Keratinocyte (primary cell): ENCODE measurements at regions not wholly inside any gene's neighbourhood (a gene's known extent, or its start where the extent isn't known, plus 50 kb on each side); places are given as distances from the start of the nearest gene placed in this dataset.
A peak's percentile ranks its signal among the peaks of the same experiment; 100 is the strongest.

Experiments used
- DNase-seq: peaks from one replicate; pipeline ENCODE4 v3.0.0-alpha.2; 2011; ENCODE audit warnings: low read depth, missing footprints, low spot score
- FAIRE-seq: peaks from 2 replicates; lab custom pipeline; 2011; peaks lifted over from hg19 to GRCh38; lab: Jason Lieb, UNC
- H2AFZ ChIP-seq: 2 replicates; pipeline ENCODE4 v1.6.0; 2012; ENCODE audit warnings: low read length, control low read depth, inconsistent platforms; ENCODE audit not compliant: control insufficient read depth
- H3K27ac ChIP-seq: 2 replicates; pipeline ENCODE4 v1.5.1; 2011; ENCODE audit warnings: low read length; ENCODE audit not compliant: control insufficient read depth, insufficient read depth
- H3K27me3 ChIP-seq: 3 replicates; pipeline ENCODE4 v1.6.0; 2011; ENCODE audit warnings: low read length; ENCODE audit not compliant: control insufficient read depth, insufficient read depth; ENCODE audit errors: extremely low read depth
- H3K36me3 ChIP-seq, 2 experiments: 2 replicates in 1 of 2; 3 replicates in 1 of 2; pipeline ENCODE4 v1.5.1; 2011; ENCODE audit warnings: low read length in 2 of 2, mild to moderate bottlenecking in 1 of 2; ENCODE audit not compliant: control insufficient read depth in 2 of 2, insufficient read depth in 2 of 2; ENCODE audit errors: extremely low read depth in 1 of 2
- H3K4me1 ChIP-seq: 3 replicates; pipeline ENCODE4 v1.5.1; 2011; ENCODE audit warnings: low read length; ENCODE audit not compliant: control insufficient read depth, insufficient read depth; ENCODE audit errors: extremely low read depth
- H3K4me2 ChIP-seq: 3 replicates; pipeline ENCODE4 v1.6.0; 2011; ENCODE audit warnings: low read depth, low read length; ENCODE audit not compliant: control insufficient read depth, insufficient read depth; ENCODE audit errors: extremely low read depth
- H3K4me3 ChIP-seq, 3 experiments: fragments of 200-600 bp in 1 of 3; sonication (generic) in 1 of 3; 2 replicates in 2 of 3; 3 replicates in 1 of 3; pipeline ENCODE4 v1.5.1; 2011 to 2016; ENCODE audit warnings: low read length in 3 of 3, mild to moderate bottlenecking in 3 of 3, control low read depth in 2 of 3, inconsistent platforms in 1 of 3, low read depth in 1 of 3, mixed read lengths in 1 of 3, mixed run types in 1 of 3, moderate library complexity in 1 of 3; ENCODE audit not compliant: control insufficient read depth in 2 of 3, insufficient read depth in 2 of 3; ENCODE audit errors: extremely low read depth in 1 of 3
- H3K79me2 ChIP-seq: 2 replicates; pipeline ENCODE4 v1.6.0; 2012; ENCODE audit warnings: low read length; ENCODE audit not compliant: control insufficient read depth, insufficient read depth
- H3K9ac ChIP-seq: 3 replicates; pipeline ENCODE4 v1.6.0; 2011; ENCODE audit warnings: low read length; ENCODE audit not compliant: control insufficient read depth, insufficient read depth; ENCODE audit errors: extremely low read depth
- H3K9me1 ChIP-seq: 3 replicates; pipeline ENCODE4 v1.6.0; 2011; ENCODE audit warnings: low read length; ENCODE audit not compliant: control insufficient read depth, insufficient read depth; ENCODE audit errors: extremely low read depth
- H3K9me3 ChIP-seq: 2 replicates; pipeline ENCODE4 v1.5.1; 2012; ENCODE audit warnings: low read depth, low read length; ENCODE audit not compliant: control insufficient read depth
- H4K20me1 ChIP-seq: 3 replicates; pipeline ENCODE4 v1.6.0; 2011; ENCODE audit warnings: low read length; ENCODE audit not compliant: control insufficient read depth, insufficient read depth; ENCODE audit errors: extremely low read depth
- EZH2 ChIP-seq: IDR thresholded peaks from one replicate; pipeline ENCODE4 v1.6.1; 2012; ENCODE audit warnings: inconsistent platforms, mild to moderate bottlenecking, low read length, moderate library complexity
- dilution Hi-C: fragments of 300-500 bp; cut with MboI; formaldehyde crosslinking; loops from one replicate; pipeline ENCODE4 v1.7.0; 2020; ENCODE audit warnings: low sequenced_read_pairs; ENCODE audit not compliant: extremely low pct_ligation_motif_present
- TF ChIP-seq, protein P1 (sequence below), 3 experiments: IDR thresholded peaks in 1 of 3; conservative IDR thresholded peaks in 1 of 3; optimal IDR thresholded peaks in 1 of 3; 2 replicates in 2 of 3; 3 replicates in 1 of 3; pipeline versions ENCODE3 to v1.5.1; 2011; ENCODE audit warnings: low read length in 3 of 3, mild to moderate bottlenecking in 3 of 3, moderate library complexity in 2 of 3, control low read depth in 1 of 3, inconsistent platforms in 1 of 3; ENCODE audit not compliant: insufficient read depth in 2 of 3; ENCODE audit errors: extremely low read depth in 1 of 3

DNA sequence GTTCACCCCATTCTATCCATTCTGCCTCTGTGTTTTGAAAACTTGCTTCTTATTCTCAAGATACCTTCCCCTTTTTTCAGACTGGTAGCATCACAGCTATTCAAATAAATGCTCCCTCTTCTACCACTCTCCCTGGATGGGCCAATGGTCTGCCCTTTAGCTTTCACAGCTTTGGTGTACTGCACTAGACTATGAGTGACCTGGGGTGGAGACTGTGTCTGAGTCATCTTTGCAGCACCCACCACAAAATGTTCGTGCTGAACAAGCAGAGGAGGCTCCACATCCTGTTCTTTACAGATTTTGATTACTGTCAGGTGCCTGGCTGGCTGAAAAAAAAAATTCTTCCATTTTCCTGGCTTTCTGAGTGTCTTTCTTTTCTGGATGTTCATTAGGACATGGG, 1104.1 kb upstream of the TMEM132C start:
- Histone ChIP-seq H3K4me3 (no peak overlapping the region), H3K79me2 (no peaks in the 10 kb centered on the region), H3K27me3 (no peaks in the 10 kb centered on the region), H3K4me2 (peak overlapping the region; percentile 45), H3K9me3 (no peaks in the 10 kb centered on the region), H4K20me1 (no peaks in the 10 kb centered on the region), H2AFZ (peak overlapping the region; percentile 77), H3K9ac (peak overlapping the region; percentile 39), H3K27ac (peak overlapping the region; percentile 17), H3K4me1 (peaks cover 10% of the 10 kb centered on the region), H3K9me1 (no peaks in the 10 kb centered on the region), H3K36me3 (no peaks in the 10 kb centered on the region)
- no peak for TF ChIP-seq EZH2
- TF ChIP-seq, protein P1, sequence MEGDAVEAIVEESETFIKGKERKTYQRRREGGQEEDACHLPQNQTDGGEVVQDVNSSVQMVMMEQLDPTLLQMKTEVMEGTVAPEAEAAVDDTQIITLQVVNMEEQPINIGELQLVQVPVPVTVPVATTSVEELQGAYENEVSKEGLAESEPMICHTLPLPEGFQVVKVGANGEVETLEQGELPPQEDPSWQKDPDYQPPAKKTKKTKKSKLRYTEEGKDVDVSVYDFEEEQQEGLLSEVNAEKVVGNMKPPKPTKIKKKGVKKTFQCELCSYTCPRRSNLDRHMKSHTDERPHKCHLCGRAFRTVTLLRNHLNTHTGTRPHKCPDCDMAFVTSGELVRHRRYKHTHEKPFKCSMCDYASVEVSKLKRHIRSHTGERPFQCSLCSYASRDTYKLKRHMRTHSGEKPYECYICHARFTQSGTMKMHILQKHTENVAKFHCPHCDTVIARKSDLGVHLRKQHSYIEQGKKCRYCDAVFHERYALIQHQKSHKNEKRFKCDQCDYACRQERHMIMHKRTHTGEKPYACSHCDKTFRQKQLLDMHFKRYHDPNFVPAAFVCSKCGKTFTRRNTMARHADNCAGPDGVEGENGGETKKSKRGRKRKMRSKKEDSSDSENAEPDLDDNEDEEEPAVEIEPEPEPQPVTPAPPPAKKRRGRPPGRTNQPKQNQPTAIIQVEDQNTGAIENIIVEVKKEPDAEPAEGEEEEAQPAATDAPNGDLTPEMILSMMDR (optimal IDR thresholded peaks at IDR 0.05 in 1 of 3, IDR thresholded peaks at IDR 0.05 in 1 of 3, conservative IDR thresholded peaks at IDR 0.05 in 1 of 3; ENCODE audit: extremely low read depth in 1 of 3, insufficient read depth in 2 of 3, low read length in 3 of 3), result no peak
- DNase-seq, result no peak
- FAIRE-seq, result peak; percentile 89
- dilution Hi-C loops, result no loop called here

DNA sequence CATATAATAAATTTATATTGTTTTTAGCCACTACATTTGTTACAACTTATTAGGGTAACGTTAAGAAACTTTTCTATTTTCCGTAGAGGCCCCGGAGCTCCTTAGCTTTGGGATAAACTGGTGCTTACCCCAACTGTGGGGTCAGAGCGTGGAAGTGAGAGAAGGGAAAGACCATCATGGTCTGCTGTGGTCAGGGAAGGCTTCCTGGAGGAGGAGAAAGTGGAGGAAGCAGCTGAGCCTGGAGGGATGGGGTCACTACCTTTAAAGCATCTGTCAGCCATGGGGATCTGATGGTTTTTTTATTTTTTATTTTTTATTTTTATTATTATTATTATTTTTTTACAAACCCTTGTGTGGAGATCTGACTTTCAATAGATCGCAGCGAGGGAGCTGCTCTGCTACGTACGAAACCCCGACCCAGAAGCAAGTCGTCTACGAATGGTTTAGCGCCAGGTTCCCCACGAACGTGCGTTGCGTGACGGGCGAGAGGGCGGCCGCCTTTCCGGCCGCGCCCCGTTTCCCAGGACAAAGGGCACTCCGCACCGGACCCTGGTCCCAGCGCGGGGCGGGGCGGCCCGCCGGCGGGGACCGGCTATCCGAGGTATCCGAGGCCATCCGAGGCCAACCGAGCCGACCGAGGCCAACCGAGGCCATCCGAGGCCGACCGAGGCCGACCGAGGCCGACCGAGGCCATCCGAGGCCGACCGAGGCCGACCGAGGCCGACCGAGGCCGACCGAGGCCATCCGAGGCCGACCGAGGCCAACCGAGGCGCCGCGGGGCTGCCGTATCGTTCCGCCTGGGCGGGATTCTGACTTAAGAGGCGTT, 1101.2 kb upstream of the TMEM132C start:
- DNase-seq (no peak), FAIRE-seq (no peak)
- dilution Hi-C loops, result no loop called here
- H3K27ac ChIP-seq, result peak overlapping the region; percentile 40
- TF ChIP-seq, protein P1 (optimal IDR thresholded peaks at IDR 0.05 in 1 of 3, IDR thresholded peaks at IDR 0.05 in 1 of 3, conservative IDR thresholded peaks at IDR 0.05 in 1 of 3; ENCODE audit: extremely low read depth in 1 of 3, insufficient read depth in 2 of 3, low read length in 3 of 3), result no peak
- H3K36me3 ChIP-seq, result no peaks in the 10 kb centered on the region
- H3K79me2 ChIP-seq, result no peaks in the 10 kb centered on the region
- peak overlapping the region; percentile 29 to 42 (median 40) for H3K4me3 ChIP-seq
- H4K20me1 ChIP-seq, result no peaks in the 10 kb centered on the region
- H2AFZ ChIP-seq, result peak overlapping the region; percentile 62
- no peaks in the 10 kb centered on the region for H3K9me1 ChIP-seq
- H3K9ac ChIP-seq, result peak overlapping the region; percentile 76
- peaks cover 10% of the 10 kb centered on the region for H3K4me1 ChIP-seq
- H3K27me3 ChIP-seq, result no peaks in the 10 kb centered on the region
- peak overlapping the region; percentile 66 for H3K4me2 ChIP-seq
- H3K9me3 ChIP-seq, result no peaks in the 10 kb centered on the region
